NCI-H446 (cell line): ENCODE measurements at regions not wholly inside any gene's neighbourhood (a gene's known extent, or its start where the extent isn't known, plus 50 kb on each side); places are given as distances from the start of the nearest gene placed in this dataset.
A peak's percentile ranks its signal among the peaks of the same experiment; 100 is the strongest.
"Not testable (repeated sequence)": the region's sequence is repeated elsewhere in the genome, so short reads cannot be mapped to it uniquely, and the experiment has no call there.

Source experiments
- DNase-seq, 2 experiments: peaks; one replicate each; lab custom pipeline; 2025; lab: John Stamatoyannopoulos, UW

GRCh38 chr6:19976411-19977129 lies 139.4 kb downstream of the ID4 start:
- peak in 1 of 2 experiments; percentile 17 for DNase-seq

GRCh38 chr6:19979059-19979458 lies 141.9 kb downstream of the ID4 start:
- no peak for DNase-seq

DNA sequence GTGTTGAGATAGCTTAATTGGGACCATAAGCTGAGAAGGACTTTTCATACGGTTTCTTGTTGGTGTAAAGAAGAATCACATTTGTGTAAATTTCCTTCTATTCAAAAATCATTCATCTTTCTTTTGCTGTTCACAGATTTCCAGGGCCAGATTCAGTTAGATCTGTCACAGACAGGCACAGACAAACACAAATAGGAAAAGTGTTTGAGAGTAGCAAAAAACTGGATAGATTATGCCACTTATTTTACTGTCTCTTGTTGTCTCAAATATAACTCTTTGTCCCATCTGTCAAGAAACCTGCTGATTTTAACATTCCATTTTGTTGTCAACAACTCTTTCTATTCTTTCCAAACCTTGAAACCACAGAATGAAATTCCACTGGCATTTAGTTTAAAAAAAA lies 142.8 kb downstream of the ID4 start:
- DNase-seq, result no peak

DNA sequence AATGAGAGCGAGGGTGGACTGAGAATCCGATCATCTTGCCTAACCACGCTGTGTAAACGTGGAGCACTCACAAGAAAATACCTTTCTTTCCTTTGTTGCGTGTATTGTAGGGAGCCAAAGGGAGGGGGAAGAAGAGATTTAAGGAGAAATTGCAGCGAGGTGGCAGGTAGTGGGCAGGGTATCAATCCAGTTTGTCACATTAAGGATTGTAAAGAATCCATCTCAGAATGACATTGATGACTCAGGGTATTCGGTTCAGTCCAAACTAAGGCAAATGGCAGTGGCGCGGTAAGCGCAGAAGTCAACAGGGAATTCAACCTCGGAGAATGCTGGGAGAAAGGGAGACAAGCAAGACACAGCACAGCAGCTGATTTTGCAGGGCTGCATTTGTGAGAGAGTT lies 146.2 kb downstream of the ID4 start:
- DNase-seq, result no peak

DNA sequence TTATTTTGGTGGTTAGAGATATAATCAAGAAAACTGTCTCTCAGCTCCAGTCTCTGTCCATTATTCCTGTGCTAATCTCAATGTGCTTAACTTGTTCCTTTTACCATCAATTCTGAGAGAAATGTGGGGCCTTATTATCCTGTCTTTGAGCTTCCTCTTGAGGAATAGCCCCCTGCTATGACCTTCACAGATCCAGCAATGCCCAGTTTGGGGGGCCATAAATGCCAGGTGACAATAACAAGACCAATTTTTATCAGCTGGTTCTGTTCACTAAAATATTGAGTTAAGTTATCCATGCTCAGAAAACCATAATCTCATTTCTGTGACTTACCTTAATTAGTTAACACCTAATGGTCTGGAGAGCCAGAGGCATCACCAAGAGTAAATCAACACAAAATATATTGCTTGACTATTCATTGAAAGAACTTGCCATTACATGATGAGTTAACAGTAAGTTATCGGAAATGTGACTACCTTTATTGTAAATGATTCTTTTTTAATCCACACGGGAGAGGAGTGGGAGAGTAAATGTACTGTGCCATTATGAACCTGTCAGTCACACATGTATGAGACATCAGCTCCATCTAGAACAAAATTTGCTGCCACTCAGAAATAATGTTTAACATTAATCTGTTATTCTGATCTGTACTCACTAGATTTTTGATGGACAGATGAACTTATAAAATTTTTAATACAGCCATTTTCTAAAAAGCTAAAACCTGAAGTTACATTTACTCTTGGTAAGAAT lies 149.7 kb downstream of the ID4 start:
- DNase-seq, result no peak

- no peak for DNase-seq
Observed at GRCh38 chr6:19988555-19988954, 151.4 kb downstream of the ID4 start.

- no peak for DNase-seq
Observed at GRCh38 chr6:19991176-19991575, 154.0 kb downstream of the ID4 start.

DNA sequence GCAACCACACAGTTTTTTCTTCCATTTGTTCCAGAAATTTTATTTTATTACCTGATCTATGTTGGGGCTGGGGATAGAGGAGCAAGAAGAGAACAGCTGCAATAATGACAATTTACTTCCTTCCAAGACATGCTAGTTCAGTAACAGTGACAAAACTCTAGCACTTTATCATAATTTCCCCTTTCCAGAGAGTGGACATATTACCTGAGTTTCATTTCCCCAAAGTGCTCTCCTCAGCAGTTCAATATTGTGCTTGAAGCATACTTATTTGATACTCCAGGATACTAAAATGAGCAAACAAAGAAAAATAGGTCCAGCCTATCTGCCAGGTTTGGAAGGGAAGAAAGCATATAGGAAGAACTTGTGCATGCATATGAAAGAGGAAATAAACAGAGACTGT lies 157.7 kb downstream of the ID4 start:
- no peak for DNase-seq

GRCh38 chr6:19995575-19996257 lies 158.5 kb downstream of the ID4 start:
- no peak for DNase-seq

GRCh38 chr6:19997104-19997503 lies 159.9 kb downstream of the ID4 start:
- no peak for DNase-seq

DNA sequence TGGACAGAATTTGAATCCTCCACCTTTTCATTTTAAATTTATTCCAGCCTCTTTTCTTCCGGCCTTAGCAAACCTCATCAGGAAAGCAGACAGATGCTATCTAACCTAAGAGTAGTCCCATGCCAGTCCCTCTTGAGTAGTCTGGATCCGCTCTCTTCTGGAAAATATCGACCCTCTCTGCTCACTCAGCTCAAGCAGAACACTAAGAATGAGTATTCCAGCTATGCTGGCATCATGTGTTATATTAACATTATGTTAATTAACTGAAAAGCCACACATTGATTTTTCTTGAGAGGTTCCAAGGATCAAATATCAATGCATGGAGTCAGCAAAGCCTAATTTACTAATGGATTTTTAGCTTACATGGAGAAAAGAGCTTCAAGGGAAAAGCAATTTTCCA lies 161.4 kb downstream of the ID4 start:
- no peak for DNase-seq

DNA sequence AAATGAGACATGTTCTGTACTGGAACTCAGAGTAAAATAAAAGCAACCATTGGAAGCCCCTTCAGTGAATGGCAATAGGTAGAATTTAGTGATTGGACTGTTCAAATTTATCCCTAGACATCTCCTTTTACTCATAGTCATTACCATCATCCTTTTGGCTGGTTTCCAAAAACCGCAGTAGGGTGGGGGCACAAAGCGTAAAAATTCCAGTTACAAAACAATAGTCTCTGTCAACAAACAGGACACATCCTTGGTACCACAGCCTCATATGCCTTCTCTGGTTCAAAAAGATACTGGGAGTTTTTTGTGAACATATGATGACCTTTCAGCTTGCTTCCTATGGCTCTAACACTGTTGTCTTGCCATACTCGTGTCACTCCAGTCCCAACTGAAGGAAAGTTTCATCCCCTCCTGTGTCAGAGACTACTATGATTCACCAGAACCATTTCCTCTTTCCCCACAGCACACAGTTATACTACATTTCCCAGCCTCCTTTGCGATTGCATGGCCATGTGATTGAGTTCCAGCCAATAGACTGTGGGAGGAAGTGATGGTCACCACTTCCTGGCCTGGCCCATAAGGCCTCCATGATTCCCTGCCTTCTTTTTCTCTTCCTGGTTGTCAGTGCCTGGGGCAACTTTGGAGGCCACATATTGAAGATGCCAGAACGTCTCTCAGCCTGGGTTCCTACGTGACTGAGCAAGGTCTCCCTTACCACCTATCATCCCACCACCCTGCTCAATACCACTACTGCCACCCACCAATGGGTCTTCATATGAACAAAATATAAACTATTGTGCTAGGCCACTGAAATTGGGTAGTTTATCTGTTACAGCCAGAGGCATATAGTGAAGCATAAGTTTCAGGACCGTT lies 162.4 kb downstream of the ID4 start:
- peak in 1 of 2 experiments; percentile 18 for DNase-seq

DNA sequence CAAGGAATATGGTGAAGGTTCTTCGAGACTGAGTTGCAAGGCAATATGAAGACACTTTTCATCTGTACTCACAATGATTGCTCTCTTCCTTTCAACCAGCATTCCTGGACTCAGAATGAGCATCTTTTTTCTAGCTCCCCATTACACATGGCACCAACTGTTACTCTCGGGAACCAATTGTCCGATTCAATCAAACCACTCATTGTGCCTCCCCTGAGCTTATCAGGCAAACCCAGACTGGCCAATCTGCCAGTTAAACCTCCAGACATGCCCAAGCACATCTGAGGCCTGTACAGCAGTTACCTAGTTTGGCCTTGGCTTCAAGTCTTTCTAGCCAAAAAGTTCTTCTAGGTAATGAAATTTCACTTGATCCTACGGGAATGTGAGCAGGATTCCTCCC lies 164.1 kb downstream of the ID4 start:
- no peak for DNase-seq

GRCh38 chr6:20006037-20006436 lies 168.9 kb downstream of the ID4 start:
- no peak for DNase-seq

DNA sequence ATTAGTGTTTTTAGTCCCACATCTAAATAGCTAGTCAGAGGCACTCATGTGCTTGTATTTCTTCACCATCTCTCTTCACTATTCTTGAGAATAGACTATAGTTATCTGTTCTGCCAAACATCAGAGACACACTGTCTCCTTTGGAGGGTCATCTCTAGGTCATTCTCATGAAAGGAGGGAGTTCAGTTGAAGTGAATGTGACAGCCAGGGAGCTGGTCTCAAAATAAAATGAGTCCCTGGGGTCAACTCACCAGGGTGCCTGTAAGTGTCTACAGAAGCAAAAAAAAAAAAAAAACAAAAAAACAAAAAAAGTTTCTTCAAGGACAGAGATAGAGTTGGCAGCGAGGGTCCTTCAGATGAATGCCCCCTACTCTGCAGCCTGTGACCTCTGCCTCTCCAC lies 171.0 kb downstream of the ID4 start:
- DNase-seq, result no peak

- DNase-seq, result no peak
Observed at GRCh38 chr6:20013066-20013861, 176.1 kb downstream of the ID4 start.

GRCh38 chr6:20014508-20014907 lies 177.3 kb downstream of the ID4 start:
- no peak for DNase-seq

DNA sequence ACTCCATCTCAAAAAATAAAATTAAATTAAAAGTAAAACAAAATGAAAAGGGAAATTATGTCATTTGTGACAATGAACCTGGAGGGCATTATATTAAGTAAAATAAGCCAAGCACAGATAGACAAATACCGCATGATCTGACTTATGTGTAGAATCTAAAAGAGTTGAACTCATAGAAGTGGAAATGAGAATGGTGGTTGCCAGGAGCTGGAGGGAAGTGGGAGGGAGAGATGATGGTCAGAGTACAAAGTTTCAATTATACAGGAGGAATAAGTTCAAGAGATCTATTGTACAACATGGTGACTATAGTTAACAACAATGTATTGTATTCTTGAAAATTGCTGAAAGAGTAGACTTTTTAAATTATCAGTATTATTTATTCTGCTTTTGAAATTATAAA lies 183.4 kb downstream of the ID4 start:
- no peak for DNase-seq

- DNase-seq, result no peak
Observed at GRCh38 chr6:20021795-20022194, 184.6 kb downstream of the ID4 start.

- DNase-seq, result not testable (repeated sequence)
Observed at GRCh38 chr6:20023549-20024315, 186.6 kb downstream of the ID4 start.

DNA sequence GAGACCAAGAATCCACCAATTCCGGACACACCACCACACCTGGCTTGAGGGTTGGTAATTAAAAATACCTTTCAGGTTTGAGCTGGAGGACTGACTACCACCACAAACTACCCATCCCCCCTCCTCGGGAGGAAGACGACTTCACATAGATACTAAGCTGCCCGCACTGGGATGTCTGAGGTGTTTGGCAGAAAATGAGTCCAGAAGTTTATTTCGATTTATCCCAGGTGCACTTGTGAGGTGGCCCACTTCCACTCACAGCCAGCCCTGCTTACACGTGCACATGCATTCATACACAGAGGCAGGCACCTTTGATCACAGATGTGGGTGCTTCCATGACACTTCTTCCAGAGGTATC lies 187.1 kb downstream of the ID4 start:
- no peak for DNase-seq
